ENCODE measurements at regions not wholly inside any gene's neighbourhood (a gene's known extent, or its start where the extent isn't known, plus 50 kb on each side); places are given as distances from the start of the nearest gene placed in this dataset.

DNA sequence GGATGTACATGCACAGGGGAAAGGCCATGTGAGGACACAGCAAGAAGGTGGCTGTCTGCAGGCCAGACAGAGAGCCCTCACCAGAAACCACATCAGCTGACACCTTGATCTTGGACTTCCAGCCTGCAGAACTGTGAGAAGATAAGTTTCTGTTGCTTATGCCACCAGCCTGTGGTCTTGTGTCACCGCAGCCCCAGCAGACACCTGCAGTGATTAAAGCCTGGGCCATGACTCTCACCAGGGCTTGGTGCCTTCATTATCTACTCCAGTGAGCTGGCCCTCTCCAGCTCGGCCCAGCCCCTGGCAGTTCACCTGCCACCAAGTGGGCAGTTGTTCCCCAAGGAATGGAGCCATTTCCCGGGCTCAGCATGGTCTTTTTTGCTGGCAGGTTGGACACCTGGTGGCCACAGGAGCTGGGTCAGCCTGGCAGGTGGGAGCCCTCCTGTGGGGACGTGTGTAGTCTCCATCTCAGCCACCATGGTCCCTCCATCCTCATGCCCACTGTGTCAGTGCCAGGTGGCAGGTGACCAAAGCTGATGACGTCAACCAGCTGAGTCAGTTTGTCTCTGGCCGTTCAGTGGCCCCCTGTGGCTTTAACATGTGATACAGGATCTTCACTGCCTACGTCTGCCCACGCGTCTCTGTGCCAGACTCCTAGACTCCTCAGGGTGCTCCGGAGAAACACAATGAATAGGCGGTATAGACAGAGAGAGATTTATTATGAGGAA is 99.9 kb upstream of the PPP1R26 start:
- H3K9me3 ChIP-seq (replicated peaks; ENCODE audit: control insufficient read depth, insufficient read depth, low read depth, low read length): no peaks in the 10 kb centered on the region; the same call in 1 of the 2 replicates
- 0 out of 2 replicates have a peak, but pooled peaks cover 9% of the 10 kb centered on the region for H4K20me1 ChIP-seq (replicated peaks; ENCODE audit: control insufficient read depth, insufficient read depth, low read length)
- peaks cover 7 to 83% of the 10 kb centered on the region in 2 experiments; a peak in 3 of 5 replicates for H3K27me3 ChIP-seq (ENCODE audit: control insufficient read depth in 2 of 2, insufficient read depth in 2 of 2, low read length in 2 of 2)
- H3K4me2 ChIP-seq (ENCODE audit: insufficient read depth, low read length): no peak overlapping the region
- H3K27ac ChIP-seq (ENCODE audit: extremely low read depth, low read depth, low read length): no peak overlapping the region
- 0 out of 4 replicates have a peak, but pooled peaks of 1 of the 2 experiments have one; percentile 43 for TF ChIP-seq TBL1XR1 (IDR thresholded peaks at IDR 0.05; ENCODE audit: low read length in 2 of 2)
- TF ChIP-seq, protein P1, sequence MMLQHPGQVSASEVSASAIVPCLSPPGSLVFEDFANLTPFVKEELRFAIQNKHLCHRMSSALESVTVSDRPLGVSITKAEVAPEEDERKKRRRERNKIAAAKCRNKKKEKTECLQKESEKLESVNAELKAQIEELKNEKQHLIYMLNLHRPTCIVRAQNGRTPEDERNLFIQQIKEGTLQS (IDR thresholded peaks at IDR 0.05): peak; percentile 59
- TF ChIP-seq, protein P1 (CRISPR knock-in tag; conservative IDR thresholded peaks at IDR 0.05): no peak
- TF ChIP-seq CTBP1 (IDR thresholded peaks at IDR 0.05; ENCODE audit: borderline replicate concordance): no peak
- TF ChIP-seq, protein P2, sequence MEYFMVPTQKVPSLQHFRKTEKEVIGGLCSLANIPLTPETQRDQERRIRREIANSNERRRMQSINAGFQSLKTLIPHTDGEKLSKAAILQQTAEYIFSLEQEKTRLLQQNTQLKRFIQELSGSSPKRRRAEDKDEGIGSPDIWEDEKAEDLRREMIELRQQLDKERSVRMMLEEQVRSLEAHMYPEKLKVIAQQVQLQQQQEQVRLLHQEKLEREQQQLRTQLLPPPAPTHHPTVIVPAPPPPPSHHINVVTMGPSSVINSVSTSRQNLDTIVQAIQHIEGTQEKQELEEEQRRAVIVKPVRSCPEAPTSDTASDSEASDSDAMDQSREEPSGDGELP (CRISPR knock-in tag; IDR thresholded peaks at IDR 0.05; ENCODE audit: borderline replicate concordance): peak; percentile 65
- peak; percentile 12; the same call in 1 of the 2 replicates for TF ChIP-seq TAL1 (IDR thresholded peaks at IDR 0.05)
- TF ChIP-seq SMAD4 (CRISPR knock-in tag; conservative IDR thresholded peaks at IDR 0.05): peak; percentile 47; the same call in 1 of the 2 replicates
- TF ChIP-seq EGR1 (conservative IDR thresholded peaks at IDR 0.05): peak; percentile 42
- TF ChIP-seq CBFA2T2 (conservative IDR thresholded peaks at IDR 0.05): peak; percentile 56; the same call in 1 of the 2 replicates
- peak; percentile 51; the same call in 1 of the 2 replicates for TF ChIP-seq TEAD4 (IDR thresholded peaks at IDR 0.05; ENCODE audit: low read length)
- no peak for TF ChIP-seq TEAD4 (CRISPR knock-in tag; IDR thresholded peaks at IDR 0.05; ENCODE audit: borderline replicate concordance)
- no peak for TF ChIP-seq ATF1 (CRISPR knock-in tag; IDR thresholded peaks at IDR 0.05)
- TF ChIP-seq ATF1 (tag; IDR thresholded peaks at IDR 0.05): peak; percentile 26; the same call in 1 of the 2 replicates
- TF ChIP-seq HNRNPL (IDR thresholded peaks at IDR 0.05; ENCODE audit: low read depth, low read length): no peak
- TF ChIP-seq CREM (IDR thresholded peaks at IDR 0.05; ENCODE audit: low read depth): no peak
- TF ChIP-seq TCF3 (CRISPR knock-in tag; IDR thresholded peaks at IDR 0.05): peak; percentile 36; the same call in 1 of the 2 replicates
- TF ChIP-seq CBFA2T3 (IDR thresholded peaks at IDR 0.05): peak; percentile 73
- no peak for TF ChIP-seq ZNF124 (CRISPR knock-in tag; IDR thresholded peaks at IDR 0.05)
- POLR2A ChIA-PET: interaction anchor here (0.6 kb wide), 1 partner anchor 9 kb away, joined by 3 read pairs; no protein-coding TSS in a partner anchor
- CTCF ChIA-PET (ENCODE audit: low intra/inter-chr PET ratio): no interaction called here
- no peak overlapping the region; a peak in 1 of 4 replicates for H3K9ac ChIP-seq (ENCODE audit: insufficient read depth in 1 of 2, low read depth in 2 of 2, low read length in 2 of 2)
- under 1% methylated on average over 11 of the region's 11 CpGs for WGBS (ENCODE audit: insufficient coverage, low coverage, missing lambda C conversion rate)
- H3K36me3 ChIP-seq (ENCODE audit: control insufficient read depth, insufficient read depth, low read length): no peaks in the 10 kb centered on the region
- H3K9me1 ChIP-seq (ENCODE audit: control insufficient read depth, insufficient read depth, low read length): no peaks in the 10 kb centered on the region
- H3K4me3 ChIP-seq: no peak overlapping the region
- DNase-seq (ENCODE audit: extremely low read depth in 1 of 4, low spot score in 3 of 4): peak in 1 of 4 experiments; percentile 10
- FAIRE-seq: no peak
- in situ Hi-C loops (cut with MboI) (no loop called here), intact Hi-C loops (cut with micrococcal nuclease) (no loop called here)
- BruUV-seq (replicated peaks): no TSS peak
- peaks cover 0 to 4% of the 10 kb centered on the region in 2 experiments; a peak in 2 of 5 replicates for H3K4me1 ChIP-seq (replicated peaks in 1 of 2; ENCODE audit: control insufficient read depth in 2 of 2, insufficient read depth in 2 of 2, low read length in 2 of 2)
- H3K79me2 ChIP-seq (ENCODE audit: control insufficient read depth, insufficient read depth, low read length): no peaks in the 10 kb centered on the region
- no peak overlapping the region for H2AFZ ChIP-seq (ENCODE audit: low read depth, low read length)
- ATAC-seq: peak; percentile 21; the same call in 1 of the 3 replicates

Measured in K562 (cell line).